A549 (cell line): ENCODE measurements at regions not wholly inside any gene's neighbourhood (a gene's known extent, or its start where the extent isn't known, plus 50 kb on each side); places are given as distances from the start of the nearest gene placed in this dataset.

Experiments used
- ATAC-seq, 2 experiments: fragments of 200-7000 bp in 1 of 2; fragments of >200 bp in 1 of 2; cut with Nextera tagmentation in 1 of 2; cut with Tn5 transposase in 1 of 2; 3 replicates each; pipeline versions ENCODE4 v1.8.0 to v1.9.1; 2018 to 2020; ENCODE audit warnings: mild to moderate bottlenecking in 1 of 2, moderate library complexity in 1 of 2
- CTCF ChIA-PET: fragments of 300-600 bp; sonication (Branson Sonifier 250); formaldehyde crosslinking; extraction: SDS; loops from one replicate; lab custom pipeline; 2021; ENCODE audit warnings: antibody characterized with exemption, inconsistent platforms; lab: Yijun Ruan, JAX
- POLR2A ChIA-PET: fragments of 350-600 bp; formaldehyde crosslinking; extraction: SDS; loops from one replicate; lab custom pipeline; 2021; ENCODE audit warnings: antibody characterized with exemption, inconsistent platforms; lab: Yijun Ruan, JAX
- DNase-seq, 2 experiments: peaks; one replicate each; pipeline versions ENCODE4 v3.0.0 to v3.0.0-alpha.2; 2011 to 2016; ENCODE audit warnings: low read depth in 1 of 2, low spot score in 1 of 2
- FAIRE-seq: peaks from 2 replicates; lab custom pipeline; 2011; peaks lifted over from hg19 to GRCh38; lab: Jason Lieb, UNC
- H3K27ac ChIP-seq, 2 experiments: fragments of >200 bp; sonication (Bioruptor Twin); formaldehyde crosslinking; 3 replicates each; pipeline ENCODE4 v1.5.1; 2016 to 2017
- H3K4me1 ChIP-seq: fragments of >200 bp; sonication (Bioruptor Twin); formaldehyde crosslinking; 3 replicates; pipeline ENCODE4 v1.6.1; 2016
- H3K4me2 ChIP-seq: fragments of >200 bp; sonication (Bioruptor Twin); formaldehyde crosslinking; 3 replicates; pipeline ENCODE4 v1.6.1; 2016
- H3K4me3 ChIP-seq: fragments of >200 bp; sonication (Bioruptor Twin); formaldehyde crosslinking; 3 replicates; pipeline ENCODE4 v1.5.1; 2016
- H3K9me3 ChIP-seq: fragments of >200 bp; sonication (Bioruptor Twin); formaldehyde crosslinking; 3 replicates; pipeline ENCODE4 v1.6.1; 2016
- CBX8 ChIP-seq: fragments of 200-600 bp; sonication (generic); IDR thresholded peaks from 2 replicates; pipeline ENCODE4 v1.6.1; 2016
- CTCF ChIP-seq: fragments of >200 bp; sonication (Bioruptor Twin); formaldehyde crosslinking; IDR thresholded peaks from 3 replicates; pipeline ENCODE4 v1.5.1; 2016
- E2F6 ChIP-seq: IDR thresholded peaks from 2 replicates; pipeline ENCODE4 v1.6.1; 2012; ENCODE audit warnings: low read depth, borderline replicate concordance
- JUN ChIP-seq, 2 experiments: fragments of >200 bp; sonication (Bioruptor Twin); formaldehyde crosslinking; IDR thresholded peaks; 2 replicates in 1 of 2; 3 replicates in 1 of 2; pipeline ENCODE4 v1.6.1; 2016 to 2017
- JUNB ChIP-seq: fragments of >200 bp; sonication (Bioruptor Twin); formaldehyde crosslinking; IDR thresholded peaks from 2 replicates; pipeline ENCODE4 v1.6.1; 2016
- KDM5A ChIP-seq: fragments of 200-600 bp; sonication (generic); IDR thresholded peaks from 2 replicates; pipeline ENCODE4 v1.6.1; 2016; ENCODE audit warnings: antibody characterized with exemption, mild to moderate bottlenecking
- POLR2AphosphoS2 ChIP-seq: conservative IDR thresholded peaks from 2 replicates; pipeline ENCODE4 v1.6.1; 2012; ENCODE audit warnings: low read length, improper control_type of control experiment, inconsistent platforms
- RARB ChIP-seq: fragments of 250-450 bp; sonication (Bioruptor Pico); IDR thresholded peaks from 2 replicates; pipeline ENCODE4 v1.8.0; 2021; ENCODE audit warnings: mild to moderate bottlenecking, moderate library complexity
- RCOR1 ChIP-seq: fragments of 150-350 bp; IDR thresholded peaks from 2 replicates; pipeline ENCODE4 v1.6.1; 2014; ENCODE audit warnings: antibody characterized with exemption, low read length, low read depth
- REST ChIP-seq: fragments of 200-600 bp; sonication (generic); IDR thresholded peaks from 2 replicates; pipeline ENCODE4 v1.6.1; 2016; ENCODE audit warnings: antibody characterized with exemption, mild to moderate bottlenecking, moderate library complexity
- TP53 ChIP-seq: fragments of 250-450 bp; sonication (Bioruptor Pico); IDR thresholded peaks from 2 replicates; pipeline ENCODE4 v1.5.0; 2021; ENCODE audit warnings: mild to moderate bottlenecking, moderate library complexity
- WGBS: methylation state at CpG from one replicate; pipeline ENCODE4 v1.1.6; 2017; ENCODE audit errors: missing lambda C conversion rate; 5-methylcytosine and 5-hydroxymethylcytosine counted together
- TF ChIP-seq, protein P1 (sequence below): fragments of 450-650 bp; IDR thresholded peaks from 2 replicates; pipeline ENCODE4 v1.6.1; 2014; ENCODE audit warnings: antibody characterized with exemption

GRCh38 chr5:97968346-97968745 is 785.3 kb upstream of the RIOK2 start (continued):
- no peak for TF ChIP-seq REST
- no peak for TF ChIP-seq TP53 (CRISPR knock-in tag)
- TF ChIP-seq JUNB = no peak
- no peak for TF ChIP-seq KDM5A

GRCh38 chr5:97979740-97980139 is 793.7 kb upstream of the RGMB start:
- H3K4me1 ChIP-seq = no peaks in the 10 kb centered on the region
- no peak overlapping the region for H3K4me3 ChIP-seq
- no peak overlapping the region for H3K4me2 ChIP-seq
- no peak overlapping the region for H3K27ac ChIP-seq
- WGBS = 30% methylated on average over 3 of the region's 3 CpGs
- no peaks in the 10 kb centered on the region for H3K9me3 ChIP-seq
- DNase-seq = no peak
- no peak for FAIRE-seq
- POLR2A ChIA-PET = no interaction called here
- ATAC-seq = no peak
- CTCF ChIA-PET = no interaction called here
- TF ChIP-seq JUNB (no peak), JUN (IDR thresholded peaks at IDR 0.05) (no peak), E2F6 (no peak), RARB (no peak), POLR2AphosphoS2 (no peak), CBX8 (no peak)
- TF ChIP-seq, protein P1, sequence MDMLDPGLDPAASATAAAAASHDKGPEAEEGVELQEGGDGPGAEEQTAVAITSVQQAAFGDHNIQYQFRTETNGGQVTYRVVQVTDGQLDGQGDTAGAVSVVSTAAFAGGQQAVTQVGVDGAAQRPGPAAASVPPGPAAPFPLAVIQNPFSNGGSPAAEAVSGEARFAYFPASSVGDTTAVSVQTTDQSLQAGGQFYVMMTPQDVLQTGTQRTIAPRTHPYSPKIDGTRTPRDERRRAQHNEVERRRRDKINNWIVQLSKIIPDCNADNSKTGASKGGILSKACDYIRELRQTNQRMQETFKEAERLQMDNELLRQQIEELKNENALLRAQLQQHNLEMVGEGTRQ = no peak

- DNase-seq = no peak
- ATAC-seq = no peak
- Histone ChIP-seq H3K9me3 (no peaks in the 10 kb centered on the region), H3K4me1 (no peaks in the 10 kb centered on the region), H3K4me3 (no peak overlapping the region), H3K27ac (no peak overlapping the region), H3K4me2 (no peak overlapping the region)
- ChIA-PET POLR2A (no interaction called here), CTCF (no interaction called here)
- no peak for TF ChIP-seq CTCF
- no peak for FAIRE-seq
- WGBS = 43% methylated on average over 1 of the region's 1 CpG
These were observed 793.2 kb upstream of the RGMB start for GRCh38 chr5:97980291-97980690.

GRCh38 chr5:97986069-97986468 is 787.4 kb upstream of the RGMB start:
- Histone ChIP-seq H3K4me2 (no peak overlapping the region), H3K4me3 (no peak overlapping the region), H3K27ac (no peak overlapping the region), H3K4me1 (no peaks in the 10 kb centered on the region), H3K9me3 (no peaks in the 10 kb centered on the region)
- ChIA-PET CTCF (no interaction called here), POLR2A (no interaction called here)
- TF ChIP-seq RCOR1 = no peak
- 42% methylated on average over 4 of the region's 4 CpGs for WGBS
- ATAC-seq (no peak), DNase-seq (no peak), FAIRE-seq (no peak)
